Kidney capillary endothelial cell (primary cell): ENCODE measurements at regions not wholly inside any gene's neighbourhood (a gene's known extent, or its start where the extent isn't known, plus 50 kb on each side); places are given as distances from the start of the nearest gene placed in this dataset.
"Not testable (repeated sequence)": the region's sequence is repeated elsewhere in the genome, so short reads cannot be mapped to it uniquely, and the experiment has no call there.

Experiments
- DNase-seq: peaks from one replicate; pipeline ENCODE4 v3.0.0-alpha.2; 2018; ENCODE audit warnings: low spot score

DNA sequence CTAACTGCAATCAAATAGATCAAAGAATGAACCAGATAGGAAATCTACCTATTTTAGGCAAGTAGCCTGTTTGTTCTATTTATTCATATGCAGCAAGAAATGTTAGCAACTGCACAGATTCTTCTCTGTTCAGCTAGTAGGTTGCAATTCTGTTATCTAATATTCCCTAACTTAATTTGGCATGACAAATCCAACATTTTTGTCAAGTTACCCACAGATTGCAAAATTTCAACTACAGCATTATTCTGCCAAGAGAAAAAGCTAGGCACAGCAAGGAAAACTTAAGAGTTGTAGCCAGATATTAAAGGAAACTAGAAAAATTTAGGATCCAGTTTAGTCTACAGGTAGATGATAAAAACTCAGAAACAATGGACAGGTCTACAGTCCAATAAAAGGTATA is 104.4 kb upstream of the SYNCRIP start:
- no peak for DNase-seq

DNA sequence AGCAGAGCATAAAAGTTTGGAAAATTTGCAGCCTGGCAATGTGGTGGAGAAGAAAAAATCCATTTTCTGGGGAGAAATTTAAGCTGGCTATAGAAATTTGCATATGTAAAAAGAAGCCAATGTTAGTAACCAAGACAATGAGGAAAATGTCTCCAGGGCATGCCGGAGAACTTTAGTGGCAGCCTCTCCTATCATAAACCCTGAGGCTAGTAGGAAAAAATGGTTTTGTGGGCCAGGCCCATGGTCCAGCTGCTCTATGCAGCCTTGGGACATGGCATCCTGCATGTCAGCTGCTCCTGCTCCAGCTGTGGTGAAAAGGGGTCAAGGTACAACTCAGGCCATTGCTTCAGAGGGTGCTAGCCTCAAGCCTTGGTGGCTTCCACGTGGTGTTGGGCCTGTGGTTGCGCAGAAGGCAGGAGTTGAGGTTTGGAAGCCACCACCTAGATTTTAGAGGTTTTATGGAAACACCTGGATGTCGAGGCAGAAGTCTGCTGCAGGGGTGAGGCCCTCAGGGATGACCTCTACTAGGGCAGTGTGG is 101.8 kb upstream of the SYNCRIP start:
- DNase-seq: no peak

DNA sequence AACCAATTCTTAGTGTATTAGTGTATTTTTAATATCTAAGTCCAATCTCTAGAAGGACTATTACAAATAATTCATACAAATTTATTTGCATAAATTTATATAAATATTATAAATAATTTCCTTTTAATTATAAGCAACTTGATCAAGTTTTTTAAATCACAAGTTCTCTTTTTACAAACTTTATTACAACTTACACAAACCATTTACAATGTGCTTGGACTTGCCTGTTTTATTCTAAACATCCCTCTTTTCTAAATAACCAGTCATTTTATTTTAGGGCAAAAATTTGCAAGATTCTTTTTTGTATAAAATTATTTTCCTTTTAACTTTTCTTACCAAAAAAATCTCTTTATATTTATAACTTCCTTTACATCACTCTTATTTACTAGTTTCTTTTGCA is 83.5 kb upstream of the SYNCRIP start:
- peak; percentile 1 for DNase-seq

DNA sequence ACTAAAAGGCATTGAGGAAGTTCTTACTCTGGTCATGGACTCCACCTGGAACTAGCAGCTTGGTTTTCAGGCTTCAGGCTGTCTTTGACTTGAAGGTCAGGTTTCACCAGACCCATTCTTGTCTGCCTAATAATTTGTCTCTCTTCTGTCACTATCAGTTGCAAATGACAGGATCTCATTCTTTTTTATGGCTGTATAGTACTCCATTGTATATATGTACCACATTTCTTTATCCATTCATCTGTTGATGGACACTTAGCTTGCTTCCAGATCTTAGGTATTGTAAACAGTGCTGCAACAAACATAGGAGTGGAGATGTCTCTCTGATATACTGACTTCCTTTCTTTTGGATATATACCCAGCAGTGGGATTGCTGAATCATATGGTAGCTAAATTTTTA is 73.1 kb upstream of the SYNCRIP start:
- no peak for DNase-seq

DNA sequence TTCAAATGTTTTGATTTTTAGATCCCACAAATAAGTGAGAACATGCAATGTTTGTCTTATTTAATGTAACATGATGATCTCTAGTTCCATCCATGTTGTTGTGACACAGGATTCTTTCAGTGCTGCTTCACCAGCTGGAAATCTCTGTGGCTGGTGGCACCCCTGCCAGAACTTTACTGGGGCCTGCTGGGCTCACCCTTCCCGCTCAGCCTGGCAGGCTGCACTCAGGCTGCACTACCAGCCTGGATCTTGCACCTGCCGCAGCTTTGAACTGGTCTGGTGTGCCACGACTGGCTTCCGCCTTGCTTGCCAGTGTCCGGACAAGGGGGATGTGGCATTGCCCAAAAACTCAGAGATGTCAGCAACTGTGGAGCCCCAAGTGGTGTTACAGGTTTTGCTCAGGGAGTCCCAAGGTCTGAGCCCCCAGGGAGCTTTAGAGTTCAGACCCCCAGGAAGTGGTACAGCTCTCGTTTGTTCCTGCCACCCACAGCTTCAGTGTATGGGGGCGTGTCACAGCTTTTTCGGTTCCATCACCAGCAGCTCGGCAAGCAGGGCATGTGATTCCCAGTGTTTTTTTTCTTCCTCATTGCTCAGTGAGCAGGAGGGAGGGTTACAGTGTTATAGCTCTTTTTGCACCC is 72.3 kb upstream of the SYNCRIP start:
- no peak for DNase-seq

DNA sequence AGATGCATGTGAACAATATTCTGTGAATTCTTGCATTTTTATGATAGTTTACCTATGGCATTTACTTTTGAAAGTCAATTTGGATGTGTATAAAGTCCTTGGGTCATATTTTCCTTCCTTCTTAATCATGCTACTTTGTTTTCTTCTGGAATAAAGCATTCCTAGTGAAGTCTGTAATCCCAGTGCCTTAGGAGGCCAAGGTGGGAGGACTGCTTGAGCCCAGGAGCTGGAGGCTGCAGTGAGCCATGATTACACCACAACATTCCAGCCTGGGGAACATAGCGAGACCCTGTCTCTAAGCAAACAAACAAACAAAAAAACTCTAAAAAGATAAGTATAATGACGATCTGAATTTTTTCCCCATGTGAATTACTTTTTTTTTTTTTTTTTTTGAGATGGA is 69.7 kb upstream of the SYNCRIP start:
- DNase-seq: no peak

GRCh38 chr6:85707515-85708145 is 64.9 kb upstream of the SYNCRIP start:
- not testable (repeated sequence) for DNase-seq

- no peak for DNase-seq
Measured at GRCh38 chr6:85706272-85706671, 63.6 kb upstream of the SYNCRIP start.

GRCh38 chr6:85705220-85705619 is 62.5 kb upstream of the SYNCRIP start:
- no peak for DNase-seq

GRCh38 chr6:85703406-85703805 is 60.7 kb upstream of the SYNCRIP start:
- no peak for DNase-seq
